ENCODE measurements at regions not wholly inside any gene's neighbourhood (a gene's known extent, or its start where the extent isn't known, plus 50 kb on each side); places are given as distances from the start of the nearest gene placed in this dataset.

DNA sequence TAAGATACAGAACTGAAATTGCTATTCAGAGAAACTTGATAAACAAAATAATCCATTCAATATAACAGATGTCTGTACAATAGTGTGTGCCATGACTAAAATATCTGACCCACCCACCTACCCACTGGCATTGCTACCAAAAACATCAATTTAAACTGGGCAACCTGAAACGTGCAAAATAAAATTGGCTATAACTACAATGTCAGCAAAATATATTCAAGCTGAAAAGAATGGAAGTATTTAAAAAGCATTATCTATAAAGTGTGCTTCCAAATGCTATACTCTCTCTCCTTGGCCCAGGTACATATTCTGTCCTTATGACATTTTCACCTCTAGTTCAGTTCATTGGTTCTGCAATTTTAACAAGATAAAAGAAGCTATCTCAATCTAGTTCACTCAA lies 379.6 kb upstream of the ATP11B start:
- H3K4me2 ChIP-seq (ENCODE audit: low read length), result peak overlapping the region; percentile 72
- no peaks in the 10 kb centered on the region for H4K20me1 ChIP-seq (ENCODE audit: insufficient read depth, low read length)
- peak overlapping the region; percentile 96 for H3K27ac ChIP-seq (ENCODE audit: low read depth, low read length, poor library complexity, severe bottlenecking)
- no peak for DNase-seq (ENCODE audit: low spot score)
- POLR2A ChIA-PET, result interaction anchor here (0.7 to 4.4 kb wide), 20 partner anchors 11 to 1298 kb away, joined by 3 to 36 read pairs (median 4); no protein-coding TSS in a partner anchor
- H3K36me3 ChIP-seq (ENCODE audit: insufficient read depth, low read length), result peaks cover 21% of the 10 kb centered on the region
- TF ChIP-seq, protein P1, sequence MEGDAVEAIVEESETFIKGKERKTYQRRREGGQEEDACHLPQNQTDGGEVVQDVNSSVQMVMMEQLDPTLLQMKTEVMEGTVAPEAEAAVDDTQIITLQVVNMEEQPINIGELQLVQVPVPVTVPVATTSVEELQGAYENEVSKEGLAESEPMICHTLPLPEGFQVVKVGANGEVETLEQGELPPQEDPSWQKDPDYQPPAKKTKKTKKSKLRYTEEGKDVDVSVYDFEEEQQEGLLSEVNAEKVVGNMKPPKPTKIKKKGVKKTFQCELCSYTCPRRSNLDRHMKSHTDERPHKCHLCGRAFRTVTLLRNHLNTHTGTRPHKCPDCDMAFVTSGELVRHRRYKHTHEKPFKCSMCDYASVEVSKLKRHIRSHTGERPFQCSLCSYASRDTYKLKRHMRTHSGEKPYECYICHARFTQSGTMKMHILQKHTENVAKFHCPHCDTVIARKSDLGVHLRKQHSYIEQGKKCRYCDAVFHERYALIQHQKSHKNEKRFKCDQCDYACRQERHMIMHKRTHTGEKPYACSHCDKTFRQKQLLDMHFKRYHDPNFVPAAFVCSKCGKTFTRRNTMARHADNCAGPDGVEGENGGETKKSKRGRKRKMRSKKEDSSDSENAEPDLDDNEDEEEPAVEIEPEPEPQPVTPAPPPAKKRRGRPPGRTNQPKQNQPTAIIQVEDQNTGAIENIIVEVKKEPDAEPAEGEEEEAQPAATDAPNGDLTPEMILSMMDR (conservative IDR thresholded peaks at IDR 0.05; ENCODE audit: low read length), result no peak
- no peak for TF ChIP-seq EZH2phosphoT487 (IDR thresholded peaks at IDR 0.05; ENCODE audit: borderline replicate concordance, low read depth, low read length)
- no TSS peak for BruUV-seq (replicated peaks)
- peaks cover 6% of the 10 kb centered on the region; the same call in 1 of the 2 replicates for H3K9me3 ChIP-seq (ENCODE audit: low read length)
- peaks cover 92% of the 10 kb centered on the region for H3K4me1 ChIP-seq (ENCODE audit: insufficient read depth, low read length, poor library complexity, severe bottlenecking)
- peak overlapping the region; percentile 79 for H2AFZ ChIP-seq (ENCODE audit: low read length)
- H3K9me2 ChIP-seq (ENCODE audit: insufficient read depth, low read length), result no peaks in the 10 kb centered on the region
- CTCF ChIA-PET (ENCODE audit: unreplicated experiment), result no interaction called here
- intact Hi-C loops (cut with micrococcal nuclease; ENCODE audit: unreplicated experiment), result loop anchor here (1.0 to 5.0 kb wide), 4 partner anchors 64 to 701 kb away; partner anchors contain the start of gene SOX2
- H3K4me3 ChIP-seq (ENCODE audit: low read depth, low read length, poor library complexity, severe bottlenecking), result peak overlapping the region; percentile 68
- peaks cover 32% of the 10 kb centered on the region for H3K79me2 ChIP-seq (ENCODE audit: insufficient read depth, low read depth, low read length)

DNA sequence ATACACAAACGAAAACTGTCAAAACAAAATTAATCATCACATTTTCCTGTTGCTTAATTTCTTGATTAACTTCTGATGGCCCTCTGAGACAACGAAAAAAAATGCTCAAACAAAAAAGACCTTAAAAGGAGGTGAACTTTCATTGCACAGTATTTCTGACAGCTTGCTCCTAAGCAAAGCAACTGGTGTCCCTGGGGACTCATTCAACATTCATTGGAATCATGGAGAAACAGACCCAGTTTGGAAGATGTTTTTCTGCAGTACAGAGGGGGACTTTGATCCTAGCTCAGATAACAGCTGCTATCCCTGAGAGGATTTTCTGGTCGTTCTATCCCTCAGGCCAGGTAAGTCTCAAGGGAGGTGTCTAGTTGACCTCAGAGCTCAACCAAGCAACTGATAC lies 378.7 kb upstream of the ATP11B start:
- no peak for TF ChIP-seq EZH2phosphoT487 (IDR thresholded peaks at IDR 0.05; ENCODE audit: borderline replicate concordance, low read depth, low read length)
- TF ChIP-seq, protein P1 (conservative IDR thresholded peaks at IDR 0.05; ENCODE audit: low read length), result no peak
- Histone ChIP-seq H3K79me2 (ENCODE audit: insufficient read depth, low read depth, low read length) (peaks cover 23% of the 10 kb centered on the region), H2AFZ (ENCODE audit: low read length) (peak overlapping the region; percentile 79; the same call in 1 of the 2 replicates), H3K4me1 (ENCODE audit: insufficient read depth, low read length, poor library complexity, severe bottlenecking) (peaks cover 95% of the 10 kb centered on the region), H3K27ac (ENCODE audit: low read depth, low read length, poor library complexity, severe bottlenecking) (peak overlapping the region; percentile 96), H3K4me2 (ENCODE audit: low read length) (peak overlapping the region; percentile 72), H3K9me2 (ENCODE audit: insufficient read depth, low read length) (no peaks in the 10 kb centered on the region), H3K36me3 (ENCODE audit: insufficient read depth, low read length) (peaks cover 19% of the 10 kb centered on the region), H3K9me3 (ENCODE audit: low read length) (peaks cover 10% of the 10 kb centered on the region; the same call in 1 of the 2 replicates), H3K4me3 (ENCODE audit: low read depth, low read length, poor library complexity, severe bottlenecking) (peak overlapping the region; percentile 25), H4K20me1 (ENCODE audit: insufficient read depth, low read length) (no peaks in the 10 kb centered on the region)
- BruUV-seq (replicated peaks), result no TSS peak
- POLR2A ChIA-PET, result interaction anchor here (0.7 to 2.5 kb wide), 6 partner anchors 9 to 503 kb away, joined by 3 to 19 read pairs (median 8); no protein-coding TSS in a partner anchor
- no peak for DNase-seq (ENCODE audit: low spot score)
- intact Hi-C loops (cut with micrococcal nuclease; ENCODE audit: unreplicated experiment), result loop anchor here (1.0 to 5.0 kb wide), 4 partner anchors 65 to 702 kb away; partner anchors contain the start of gene SOX2
- CTCF ChIA-PET (ENCODE audit: unreplicated experiment), result no interaction called here

DNA sequence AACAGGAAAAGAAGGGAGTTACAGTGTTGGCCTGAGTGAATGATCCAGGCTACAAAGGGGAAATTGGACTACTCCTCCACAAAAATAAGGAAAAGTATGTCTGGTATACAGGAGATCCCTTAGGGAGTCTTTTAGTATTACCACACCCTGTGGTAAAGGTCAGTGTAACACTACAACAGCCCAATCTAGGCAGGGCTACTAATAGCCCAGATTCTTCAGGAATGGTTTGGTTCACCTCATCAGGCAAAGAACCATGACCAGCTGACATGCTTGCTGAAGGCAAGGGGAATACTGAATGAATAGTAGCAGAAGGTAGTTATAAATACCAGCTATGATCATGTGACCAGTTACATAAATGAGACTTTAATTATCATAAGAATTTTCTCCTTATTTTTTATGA lies 372.6 kb upstream of the ATP11B start:
- H3K79me2 ChIP-seq (ENCODE audit: insufficient read depth, low read depth, low read length), result no peaks in the 10 kb centered on the region
- no peaks in the 10 kb centered on the region for H3K9me2 ChIP-seq (ENCODE audit: insufficient read depth, low read length)
- peak overlapping the region; percentile 25 for H3K27ac ChIP-seq (ENCODE audit: low read depth, low read length, poor library complexity, severe bottlenecking)
- peaks cover 59% of the 10 kb centered on the region for H3K4me1 ChIP-seq (ENCODE audit: insufficient read depth, low read length, poor library complexity, severe bottlenecking)
- ChIA-PET POLR2A (interaction anchor here (1.2 kb wide), 1 partner anchor 13 kb away, joined by 3 read pairs; no protein-coding TSS in a partner anchor), CTCF (ENCODE audit: unreplicated experiment) (no interaction called here)
- no peaks in the 10 kb centered on the region for H4K20me1 ChIP-seq (ENCODE audit: insufficient read depth, low read length)
- H2AFZ ChIP-seq (ENCODE audit: low read length), result peak overlapping the region; percentile 45; the same call in 1 of the 2 replicates
- H3K9me3 ChIP-seq (ENCODE audit: low read length), result peaks cover 10% of the 10 kb centered on the region; the same call in 1 of the 2 replicates
- TF ChIP-seq, protein P1 (conservative IDR thresholded peaks at IDR 0.05; ENCODE audit: low read length), result no peak
- TF ChIP-seq EZH2phosphoT487 (IDR thresholded peaks at IDR 0.05; ENCODE audit: borderline replicate concordance, low read depth, low read length), result no peak
- H3K4me3 ChIP-seq (ENCODE audit: low read depth, low read length, poor library complexity, severe bottlenecking), result no peak overlapping the region
- no TSS peak for BruUV-seq (replicated peaks)
- intact Hi-C loops (cut with micrococcal nuclease; ENCODE audit: unreplicated experiment), result no loop called here
- peaks cover 13% of the 10 kb centered on the region for H3K36me3 ChIP-seq (ENCODE audit: insufficient read depth, low read length)
- H3K4me2 ChIP-seq (ENCODE audit: low read length), result peak overlapping the region; percentile 50
- DNase-seq (ENCODE audit: low spot score), result no peak
